ENCODE measurements at regions not wholly inside any gene's neighbourhood (a gene's known extent, or its start where the extent isn't known, plus 50 kb on each side); places are given as distances from the start of the nearest gene placed in this dataset.

GRCh38 chr5:82636591-82636990, 358.4 kb upstream of the RPS23 start:
- no peak for TF ChIP-seq POLR2A (IDR thresholded peaks at IDR 0.05; ENCODE audit: low read depth, low read length)
- no peak for TF ChIP-seq TAF1 (IDR thresholded peaks at IDR 0.05; ENCODE audit: low read depth, low read length)
- TF ChIP-seq POLR2AphosphoS5 (IDR thresholded peaks at IDR 0.05; ENCODE audit: low read depth, low read length) = no peak
- TF ChIP-seq SPI1 (IDR thresholded peaks at IDR 0.05; ENCODE audit: low read depth, low read length) = no peak
- no peak for TF ChIP-seq PAX5 (IDR thresholded peaks at IDR 0.05; ENCODE audit: insufficient read depth, low read length, severe bottlenecking)
- TF ChIP-seq POU2F2 (IDR thresholded peaks at IDR 0.05; ENCODE audit: low read depth, low read length) = no peak
